ENCODE measurements at regions not wholly inside any gene's neighbourhood (a gene's known extent, or its start where the extent isn't known, plus 50 kb on each side); places are given as distances from the start of the nearest gene placed in this dataset.

GRCh38 chr12:78641837-78642423, 222.6 kb upstream of the SYT1 start:
- Histone ChIP-seq H3K4me3 (no peak overlapping the region), H3K36me3 (no peaks in the 10 kb centered on the region)

GRCh38 chr12:78645956-78646355, 218.6 kb upstream of the SYT1 start:
- H3K9ac ChIP-seq, result no peak overlapping the region
- no peaks in the 10 kb centered on the region for H4K20me1 ChIP-seq (ENCODE audit: low read depth)
- H3K4me3 ChIP-seq, result no peak overlapping the region
- H3K79me2 ChIP-seq (ENCODE audit: low read depth), result no peaks in the 10 kb centered on the region
- no peaks in the 10 kb centered on the region for H3K9me3 Mint-ChIP-seq
- no peak for TF ChIP-seq CTCF (IDR thresholded peaks at IDR 0.05)
- TF ChIP-seq EZH2phosphoT487 (IDR thresholded peaks at IDR 0.05), result no peak
- TF ChIP-seq EZH2 (IDR thresholded peaks at IDR 0.05), result no peak
- H3K4me2 ChIP-seq, result no peak overlapping the region
- no peaks in the 10 kb centered on the region for H3K36me3 Mint-ChIP-seq
- peaks cover 29% of the 10 kb centered on the region for H3K27me3 ChIP-seq
- H3K27ac ChIP-seq, result no peak overlapping the region
- no peak for DNase-seq (ENCODE audit: low spot score)
- H3K27me3 Mint-ChIP-seq (ENCODE audit: insufficient read depth, low read depth), result no peaks in the 10 kb centered on the region
- no peak overlapping the region for H2AFZ ChIP-seq (replicated peaks)
- H3K36me3 ChIP-seq, result no peaks in the 10 kb centered on the region
- H3F3A ChIP-seq (ENCODE audit: low read depth), result no peaks in the 10 kb centered on the region
- H3K4me1 ChIP-seq, result no peaks in the 10 kb centered on the region
- no peak overlapping the region for H3K4me3 Mint-ChIP-seq
- H3K9me3 ChIP-seq (ENCODE audit: low read depth), result no peaks in the 10 kb centered on the region
- H3K27ac Mint-ChIP-seq, result no peak overlapping the region
- H3K4me1 Mint-ChIP-seq, result no peaks in the 10 kb centered on the region

More at GRCh38 chr12:78641837-78642423, 222.6 kb upstream of the SYT1 start:
- Mint-ChIP-seq H3K27me3 (ENCODE audit: insufficient read depth, low read depth) (no peaks in the 10 kb centered on the region), H3K36me3 (no peaks in the 10 kb centered on the region), H3K27ac (no peak overlapping the region), H3K4me3 (no peak overlapping the region), H3K9me3 (no peaks in the 10 kb centered on the region), H3K4me1 (no peaks in the 10 kb centered on the region)
- Histone ChIP-seq H3K27me3 (peaks cover 10% of the 10 kb centered on the region), H4K20me1 (ENCODE audit: low read depth) (no peaks in the 10 kb centered on the region), H3K4me1 (no peaks in the 10 kb centered on the region), H3K79me2 (ENCODE audit: low read depth) (no peaks in the 10 kb centered on the region), H2AFZ (replicated peaks) (no peak overlapping the region), H3K4me2 (no peak overlapping the region), H3K27ac (no peak overlapping the region), H3K9ac (no peak overlapping the region), H3F3A (ENCODE audit: low read depth) (no peaks in the 10 kb centered on the region), H3K9me3 (ENCODE audit: low read depth) (no peaks in the 10 kb centered on the region)
- DNase-seq (ENCODE audit: low spot score), result no peak
- TF ChIP-seq EZH2phosphoT487 (IDR thresholded peaks at IDR 0.05) (no peak), CTCF (IDR thresholded peaks at IDR 0.05) (no peak), EZH2 (IDR thresholded peaks at IDR 0.05) (no peak)

GRCh38 chr12:78651755-78652154, 212.8 kb upstream of the SYT1 start:
- Mint-ChIP-seq H3K9me3 (no peaks in the 10 kb centered on the region), H3K27me3 (ENCODE audit: insufficient read depth, low read depth) (no peaks in the 10 kb centered on the region), H3K4me1 (no peaks in the 10 kb centered on the region), H3K4me3 (no peak overlapping the region), H3K36me3 (no peaks in the 10 kb centered on the region), H3K27ac (no peak overlapping the region)
- H3K4me2 ChIP-seq, result no peak overlapping the region
- no peak for TF ChIP-seq CTCF (IDR thresholded peaks at IDR 0.05)
- no peak for TF ChIP-seq EZH2 (IDR thresholded peaks at IDR 0.05)
- no peak for TF ChIP-seq EZH2phosphoT487 (IDR thresholded peaks at IDR 0.05)
- peaks cover 5% of the 10 kb centered on the region for H3K4me1 ChIP-seq
- H3K9ac ChIP-seq, result no peak overlapping the region
- H3K27me3 ChIP-seq, result peaks cover 72% of the 10 kb centered on the region
- H3K36me3 ChIP-seq, result no peaks in the 10 kb centered on the region
- H3F3A ChIP-seq (ENCODE audit: low read depth), result no peaks in the 10 kb centered on the region
- H3K27ac ChIP-seq, result no peak overlapping the region
- no peaks in the 10 kb centered on the region for H3K9me3 ChIP-seq (ENCODE audit: low read depth)
- no peaks in the 10 kb centered on the region for H3K79me2 ChIP-seq (ENCODE audit: low read depth)
- no peak overlapping the region for H3K4me3 ChIP-seq
- H4K20me1 ChIP-seq (ENCODE audit: low read depth), result no peaks in the 10 kb centered on the region
- no peak overlapping the region for H2AFZ ChIP-seq (replicated peaks)
- peak; percentile 13 for DNase-seq (ENCODE audit: low spot score)

All from neural progenitor cell (in vitro differentiated cells).